ENCODE measurements at regions not wholly inside any gene's neighbourhood (a gene's known extent, or its start where the extent isn't known, plus 50 kb on each side); places are given as distances from the start of the nearest gene placed in this dataset.
A peak's percentile ranks its signal among the peaks of the same experiment; 100 is the strongest.

GRCh38 chr4:124519196-124519595 is 193.3 kb downstream of the ANKRD50 start:
- no peak overlapping the region for H3K27ac Mint-ChIP-seq
- TF ChIP-seq KAT7 (CRISPR knock-in tag; IDR thresholded peaks at IDR 0.05; ENCODE audit: borderline replicate concordance), result no peak
- H3K4me1 Mint-ChIP-seq, result peaks cover 11% of the 10 kb centered on the region
- CTCF ChIA-PET, result no interaction called here
- no peak for ATAC-seq
- no peak for DNase-seq (ENCODE audit: low spot score)
- H3K9me3 Mint-ChIP-seq, result peaks cover 8% of the 10 kb centered on the region
- no peaks in the 10 kb centered on the region for H3K27me3 Mint-ChIP-seq (ENCODE audit: low read depth)
- POLR2A ChIA-PET, result no interaction called here
- no peak overlapping the region for H3K4me3 Mint-ChIP-seq
- H3K36me3 Mint-ChIP-seq, result peaks cover 8% of the 10 kb centered on the region

GRCh38 chr4:124523816-124524215 is 188.7 kb downstream of the ANKRD50 start:
- Mint-ChIP-seq H3K4me3 (no peak overlapping the region), H3K27me3 (ENCODE audit: low read depth) (no peaks in the 10 kb centered on the region), H3K36me3 (peaks cover 8% of the 10 kb centered on the region), H3K9me3 (peaks cover 8% of the 10 kb centered on the region), H3K4me1 (peaks cover 31% of the 10 kb centered on the region), H3K27ac (no peak overlapping the region)
- ChIA-PET POLR2A (interaction anchor here (0.6 kb wide), 1 partner anchor 625 kb away, joined by 5 read pairs; no protein-coding TSS in a partner anchor), CTCF (no interaction called here)
- ATAC-seq (no peak), DNase-seq (ENCODE audit: low spot score) (no peak)
- TF ChIP-seq GRHL2 (CRISPR knock-in tag; IDR thresholded peaks at IDR 0.05; ENCODE audit: insufficient replicate concordance, severe bottlenecking), result no peak
- TF ChIP-seq FOXP4 (CRISPR knock-in tag; IDR thresholded peaks at IDR 0.05), result no peak
- TF ChIP-seq SMAD3 (CRISPR knock-in tag; IDR thresholded peaks at IDR 0.05; ENCODE audit: borderline replicate concordance), result no peak
- TF ChIP-seq FOXJ3 (CRISPR knock-in tag; IDR thresholded peaks at IDR 0.05; ENCODE audit: borderline replicate concordance), result no peak
- TF ChIP-seq HMGA2 (CRISPR knock-in tag; IDR thresholded peaks at IDR 0.05), result no peak

GRCh38 chr4:124525524-124525923 is 187.0 kb downstream of the ANKRD50 start:
- H3K36me3 Mint-ChIP-seq, result peaks cover 8% of the 10 kb centered on the region
- no peak overlapping the region for H3K4me3 Mint-ChIP-seq
- peaks cover 31% of the 10 kb centered on the region for H3K4me1 Mint-ChIP-seq
- DNase-seq (ENCODE audit: low spot score) (peak; percentile 12), ATAC-seq (peak; percentile 62)
- H3K27me3 Mint-ChIP-seq (ENCODE audit: low read depth), result no peaks in the 10 kb centered on the region
- H3K27ac Mint-ChIP-seq, result no peak overlapping the region
- POLR2A ChIA-PET, result no interaction called here
- H3K9me3 Mint-ChIP-seq, result peaks cover 8% of the 10 kb centered on the region
- no peak for TF ChIP-seq GABPB1 (CRISPR knock-in tag; IDR thresholded peaks at IDR 0.05)
- no peak for TF ChIP-seq RORB (CRISPR knock-in tag; IDR thresholded peaks at IDR 0.05)
- no peak for TF ChIP-seq FOXK1 (CRISPR knock-in tag; IDR thresholded peaks at IDR 0.05)
- no peak for TF ChIP-seq AFF4 (CRISPR knock-in tag; IDR thresholded peaks at IDR 0.05; ENCODE audit: borderline replicate concordance)
- no peak for TF ChIP-seq PRDM15 (CRISPR knock-in tag; IDR thresholded peaks at IDR 0.05)
- TF ChIP-seq TP53 (CRISPR knock-in tag; IDR thresholded peaks at IDR 0.05), result no peak
- TF ChIP-seq ZBTB21 (CRISPR knock-in tag; IDR thresholded peaks at IDR 0.05; ENCODE audit: borderline replicate concordance), result no peak
- no peak for TF ChIP-seq JAZF1 (CRISPR knock-in tag; IDR thresholded peaks at IDR 0.05)
- no peak for TF ChIP-seq TEAD1 (CRISPR knock-in tag; IDR thresholded peaks at IDR 0.05)
- no peak for TF ChIP-seq ZNF425 (CRISPR knock-in tag; conservative IDR thresholded peaks at IDR 0.05)
- TF ChIP-seq CTCF (IDR thresholded peaks at IDR 0.05), result no peak
- CTCF ChIA-PET, result interaction anchor here (0.8 kb wide), 1 partner anchor 191 kb away, joined by 3 read pairs; no protein-coding TSS in a partner anchor

Measured in WTC11 (cell line).